Forelimb muscle (tissue), 1 donor: ENCODE measurements at regions not wholly inside any gene's neighbourhood (a gene's known extent, or its start where the extent isn't known, plus 50 kb on each side); places are given as distances from the start of the nearest gene placed in this dataset.
"Not testable (repeated sequence)": the region's sequence is repeated elsewhere in the genome, so short reads cannot be mapped to it uniquely, and the experiment has no call there.

Source experiments
- DNase-seq: peaks from one replicate; pipeline ENCODE4 v3.0.0-alpha.2; 2013; ENCODE audit warnings: low read depth

DNA sequence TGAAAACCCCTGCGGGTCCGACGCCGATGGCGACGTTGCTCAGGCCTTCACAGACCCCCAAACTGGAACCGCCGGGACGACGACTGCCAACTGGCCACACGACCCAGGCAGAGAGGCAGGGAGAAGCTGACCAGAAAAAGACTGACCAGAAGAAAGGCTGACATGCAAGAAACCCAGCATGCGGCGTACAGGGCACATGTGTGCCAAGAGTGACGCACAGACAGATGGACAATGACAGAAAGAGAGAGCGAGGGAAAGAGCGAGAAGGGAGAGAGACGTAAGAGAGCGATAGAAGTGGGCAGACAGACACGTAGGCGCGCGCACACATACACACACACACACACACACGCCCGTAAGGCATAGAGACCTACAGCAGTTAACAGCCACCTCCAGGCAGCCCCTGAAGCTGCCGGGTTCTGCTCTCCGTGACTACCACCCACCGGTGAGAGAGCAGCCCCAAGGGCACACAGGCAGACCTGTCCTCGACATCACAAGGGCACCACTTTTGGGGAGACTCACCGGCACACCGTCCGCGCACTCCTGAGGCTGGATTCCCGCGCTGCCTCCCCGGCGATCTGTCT lies 67.2 kb upstream of the ZNF527 start:
- no peak for DNase-seq

GRCh38 chr19:37304190-37304883 lies 66.6 kb upstream of the ZNF527 start:
- DNase-seq, result no peak

GRCh38 chr19:37304884-37305255 lies 66.0 kb upstream of the ZNF527 start:
- no peak for DNase-seq

DNA sequence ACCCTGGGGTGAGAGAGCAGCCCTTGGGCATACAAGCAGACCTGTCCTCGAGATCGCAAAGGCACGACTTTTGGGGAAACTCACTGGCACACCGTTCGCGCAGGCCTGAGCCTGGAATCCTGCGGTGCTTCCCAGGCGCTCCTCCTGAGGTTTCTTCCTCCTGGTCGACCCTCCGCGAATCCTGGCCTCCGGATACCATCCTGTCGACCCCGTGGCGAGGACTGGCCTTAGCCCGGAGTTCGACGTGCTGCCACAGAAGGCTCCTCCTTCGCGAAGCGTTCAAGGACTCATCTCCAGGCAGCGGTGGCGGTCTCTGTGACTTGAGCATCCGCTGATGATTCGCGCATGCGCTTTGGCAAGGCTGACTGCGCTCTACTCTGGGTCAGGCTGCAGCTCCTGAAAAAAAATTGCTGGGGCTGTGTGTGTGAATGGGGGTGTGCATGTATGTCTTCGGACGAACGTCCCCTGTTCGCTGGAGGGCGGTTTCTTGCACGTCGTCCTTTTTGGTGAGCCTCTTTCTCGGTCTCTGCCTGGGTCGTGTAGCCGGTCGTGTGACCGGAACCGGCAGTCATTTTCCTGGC lies 64.4 kb upstream of the ZNF527 start:
- no peak for DNase-seq

- no peak for DNase-seq
Measured at GRCh38 chr19:37309834-37310575, 60.9 kb upstream of the ZNF527 start.

- not testable (repeated sequence) for DNase-seq
Measured at GRCh38 chr19:37312531-37313334, 58.2 kb upstream of the ZNF527 start.

GRCh38 chr19:37313335-37313627 lies 57.6 kb upstream of the ZNF527 start:
- DNase-seq, result no peak

- peak; percentile 99 for DNase-seq
Measured at GRCh38 chr19:37317403-37318209, 53.3 kb upstream of the ZNF527 start.

DNA sequence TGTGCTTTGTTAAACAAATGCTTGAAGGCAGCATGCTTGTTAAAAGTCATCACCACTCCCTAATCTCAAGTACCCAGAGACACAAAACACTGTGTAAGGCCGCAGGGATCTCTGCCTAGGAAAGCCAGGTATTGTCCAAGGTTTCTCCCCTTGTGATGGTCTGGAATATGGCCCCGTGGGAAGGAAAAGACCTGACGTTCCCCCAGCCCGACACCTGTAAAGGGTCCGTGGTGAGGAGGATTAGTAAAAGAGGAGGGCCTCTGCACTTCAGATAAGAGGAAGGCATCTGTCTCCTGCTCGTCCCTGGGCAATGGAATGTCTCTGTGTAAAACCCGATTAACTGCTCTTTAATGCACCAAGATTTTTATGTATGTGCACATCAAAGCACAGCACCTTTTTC lies 49.9 kb upstream of the ZNF527 start:
- not testable (repeated sequence) for DNase-seq
